8988T (cell line): ENCODE measurements at regions not wholly inside any gene's neighbourhood (a gene's known extent, or its start where the extent isn't known, plus 50 kb on each side); places are given as distances from the start of the nearest gene placed in this dataset.

Experiments used
- DNase-seq: peaks from one replicate; pipeline ENCODE4 v3.0.0; 2011

DNA sequence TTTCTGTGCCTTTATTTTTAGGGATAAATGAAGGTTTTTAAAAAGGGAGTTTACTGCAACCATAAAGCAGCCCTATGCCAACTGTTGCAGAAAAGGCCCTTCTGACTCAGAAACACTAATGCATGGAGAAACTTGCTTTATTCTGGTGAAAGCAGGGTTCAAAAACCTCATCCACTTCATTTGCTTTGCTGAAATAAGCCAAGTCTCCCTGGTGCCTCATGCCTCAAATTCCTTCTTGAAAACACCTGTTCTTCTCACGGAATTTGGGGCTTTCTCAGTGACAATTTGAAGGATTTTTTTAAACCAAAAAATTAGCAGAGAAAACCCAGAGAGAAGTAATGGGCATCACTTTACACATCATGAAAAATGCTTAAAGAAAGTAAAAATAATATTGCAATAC is 349.0 kb downstream of the PCDH7 start:
- no peak for DNase-seq

DNA sequence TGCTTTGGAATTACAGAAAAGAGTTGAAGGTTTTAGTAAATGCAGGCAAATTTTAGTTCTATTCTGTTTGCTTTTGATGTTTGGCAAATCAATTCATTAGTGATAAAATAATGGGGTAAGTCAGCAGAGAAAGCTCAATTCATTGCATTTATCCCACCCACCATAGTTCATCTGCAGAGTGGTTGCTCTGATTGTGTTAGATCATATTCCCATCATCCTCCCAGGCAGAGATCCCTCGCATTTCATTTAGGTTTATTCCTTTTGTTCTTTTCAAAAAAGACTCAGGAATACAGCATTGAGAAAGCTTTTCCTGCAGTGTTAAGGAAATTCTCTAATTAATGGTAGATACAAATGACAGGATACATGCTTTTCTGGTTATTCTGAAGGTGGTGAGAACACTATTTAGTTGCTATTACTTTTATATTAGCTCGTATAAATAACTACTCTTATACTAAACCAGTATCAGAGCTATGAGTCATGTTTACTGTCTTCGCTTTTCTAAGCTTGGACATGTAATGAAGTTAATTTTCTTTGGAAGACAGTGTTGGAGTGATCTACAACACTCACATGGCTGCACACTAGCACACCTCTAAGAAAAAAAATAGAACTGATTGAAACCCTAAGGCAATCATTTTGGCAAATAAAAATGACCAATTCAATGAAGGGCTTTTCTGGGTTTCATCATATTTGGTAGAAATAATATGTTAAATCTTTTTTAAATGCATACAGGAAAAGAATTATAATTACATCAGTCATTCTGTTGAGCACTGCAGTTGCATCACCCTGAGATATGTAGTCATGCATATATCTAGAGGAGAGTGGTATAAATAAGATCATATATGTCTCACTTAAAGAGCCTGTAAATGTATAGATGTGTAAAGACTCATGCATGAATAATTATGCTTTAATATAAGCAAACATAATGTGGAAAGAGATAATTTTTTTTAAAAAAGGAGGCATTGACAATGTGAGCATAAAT is 351.6 kb downstream of the PCDH7 start:
- no peak for DNase-seq

- no peak for DNase-seq
Observed at GRCh38 chr4:31075969-31076368, 355.8 kb downstream of the PCDH7 start.

DNA sequence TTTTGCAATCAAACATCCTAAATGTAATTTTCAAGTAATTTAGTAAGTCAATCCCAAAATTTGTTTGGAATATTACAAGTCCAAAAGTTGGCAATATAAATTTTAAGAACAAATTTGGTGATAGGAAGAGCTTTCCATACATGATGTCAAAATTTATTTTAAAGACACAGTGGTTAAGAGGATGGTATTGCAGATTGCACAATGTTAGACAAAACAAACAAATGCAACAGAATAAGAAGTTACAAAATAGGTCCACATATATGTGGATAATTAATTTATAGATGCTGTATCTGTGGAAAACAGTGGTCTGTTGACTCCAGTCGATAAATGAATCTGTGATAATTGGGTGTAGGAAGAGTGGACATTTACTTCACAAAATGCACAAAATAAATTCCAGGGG is 358.5 kb downstream of the PCDH7 start:
- DNase-seq, result no peak

DNA sequence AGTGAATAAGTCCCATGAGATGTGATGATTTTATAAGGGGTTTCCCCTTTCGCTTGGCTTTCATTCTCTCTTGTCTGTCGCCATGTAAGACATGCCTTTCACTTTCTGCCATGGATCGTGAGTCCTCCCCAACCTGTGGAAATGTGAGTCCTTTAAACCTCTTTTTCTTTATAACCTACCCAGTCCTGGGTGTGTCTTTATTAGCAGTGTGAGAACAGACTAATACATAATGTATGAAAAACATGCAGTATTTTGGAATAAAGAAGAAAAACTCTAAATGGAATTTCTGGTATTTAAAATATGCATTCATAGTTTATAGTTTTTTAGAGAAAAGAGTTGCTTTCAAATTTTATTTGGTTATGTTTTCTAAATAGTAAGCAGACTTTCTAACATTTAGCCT is 360.7 kb downstream of the PCDH7 start:
- no peak for DNase-seq

- DNase-seq, result no peak
Observed at GRCh38 chr4:31081366-31081765, 361.2 kb downstream of the PCDH7 start.

DNA sequence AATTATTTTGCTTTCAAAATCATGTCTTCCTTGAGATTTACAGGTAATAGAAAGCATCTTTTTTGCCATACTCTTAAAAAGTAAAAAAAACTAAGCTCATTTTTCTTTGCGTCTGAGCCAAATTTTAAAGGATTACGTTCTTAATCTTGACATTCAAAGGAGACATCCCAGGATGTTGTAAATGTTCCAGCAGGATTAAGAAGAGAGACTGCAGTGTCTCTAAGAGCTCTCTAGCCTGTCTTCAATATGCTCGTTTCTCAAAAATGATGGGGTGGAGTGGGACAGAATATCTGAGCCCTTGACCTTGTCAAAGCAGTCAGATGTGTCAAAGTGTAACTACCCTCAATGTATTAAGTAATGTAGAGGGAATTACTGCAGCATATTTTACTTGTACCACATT is 363.3 kb downstream of the PCDH7 start:
- DNase-seq, result no peak

GRCh38 chr4:31084806-31085416 is 364.7 kb downstream of the PCDH7 start:
- DNase-seq, result no peak

GRCh38 chr4:31085689-31086088 is 365.5 kb downstream of the PCDH7 start:
- DNase-seq, result no peak

DNA sequence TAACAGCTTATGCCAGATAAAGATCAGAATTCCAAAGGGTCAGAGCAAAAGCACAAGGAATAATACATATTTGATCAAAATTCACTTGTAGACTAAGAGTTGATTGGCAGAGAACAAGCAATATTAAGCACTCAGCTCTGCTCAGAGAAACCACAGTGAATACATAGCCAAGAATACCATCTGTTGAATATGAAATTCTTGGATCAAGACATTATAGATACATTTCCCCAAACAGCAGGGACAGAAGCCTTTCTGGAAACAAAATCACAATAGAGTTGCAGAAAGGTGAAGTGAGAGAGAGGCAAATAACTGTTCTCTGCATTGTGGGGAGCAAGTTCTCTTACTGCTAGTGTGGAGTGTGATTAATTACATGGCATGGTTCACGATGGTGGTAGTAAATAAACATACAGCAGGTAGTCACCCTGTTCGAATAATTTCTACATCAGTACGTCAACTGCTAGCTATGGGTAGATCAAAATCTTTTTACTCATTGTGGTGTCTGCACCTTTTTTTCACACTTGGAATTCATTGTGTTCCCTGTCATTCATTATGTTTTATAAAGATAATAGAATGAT is 366.7 kb downstream of the PCDH7 start:
- DNase-seq, result no peak

GRCh38 chr4:31088600-31089230 is 368.5 kb downstream of the PCDH7 start:
- DNase-seq, result no peak

- no peak for DNase-seq
Observed at GRCh38 chr4:31089815-31090214, 369.6 kb downstream of the PCDH7 start.

GRCh38 chr4:31094474-31094873 is 374.3 kb downstream of the PCDH7 start:
- DNase-seq, result no peak

- DNase-seq, result no peak
Observed at GRCh38 chr4:31097999-31098398, 377.8 kb downstream of the PCDH7 start.

GRCh38 chr4:31100536-31100935 is 380.4 kb downstream of the PCDH7 start:
- DNase-seq, result no peak

DNA sequence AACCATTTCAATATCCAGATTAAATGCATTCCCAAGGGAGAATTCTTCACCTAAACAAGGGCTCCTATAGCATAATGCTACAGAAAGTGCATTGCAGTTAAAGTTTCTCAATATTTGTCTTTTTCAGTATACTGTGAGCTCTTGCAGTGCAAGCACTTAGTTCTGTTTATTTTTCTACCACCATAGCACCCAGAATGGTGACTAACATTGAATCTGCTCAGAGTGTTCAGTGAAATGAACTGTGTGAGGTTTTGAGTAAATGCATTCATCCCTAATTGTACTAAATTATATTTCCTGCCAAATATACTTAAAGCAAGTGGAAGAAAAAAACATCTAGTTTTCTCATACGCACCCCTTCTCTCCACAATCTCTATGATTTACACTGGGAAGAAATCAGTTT is 383.9 kb downstream of the PCDH7 start:
- no peak for DNase-seq

DNA sequence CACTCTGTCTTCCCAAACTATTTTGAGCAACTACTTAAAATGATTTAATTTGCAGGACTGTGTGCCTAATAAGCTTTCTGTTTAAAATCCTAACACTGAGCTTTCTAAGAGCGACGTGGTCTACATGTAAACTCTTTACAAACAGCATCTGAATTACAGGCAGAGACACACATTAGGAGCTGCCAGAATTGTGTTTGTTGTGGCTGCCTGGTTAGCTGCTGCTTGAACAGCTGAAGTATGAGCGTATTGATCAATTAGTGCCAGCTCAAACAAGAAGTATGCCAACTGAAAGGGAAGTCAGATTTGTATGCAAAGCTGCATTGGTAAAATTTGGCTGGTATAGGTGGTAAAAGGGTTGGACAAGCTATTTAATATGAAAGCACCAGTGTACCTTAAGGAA is 384.4 kb downstream of the PCDH7 start:
- no peak for DNase-seq

DNA sequence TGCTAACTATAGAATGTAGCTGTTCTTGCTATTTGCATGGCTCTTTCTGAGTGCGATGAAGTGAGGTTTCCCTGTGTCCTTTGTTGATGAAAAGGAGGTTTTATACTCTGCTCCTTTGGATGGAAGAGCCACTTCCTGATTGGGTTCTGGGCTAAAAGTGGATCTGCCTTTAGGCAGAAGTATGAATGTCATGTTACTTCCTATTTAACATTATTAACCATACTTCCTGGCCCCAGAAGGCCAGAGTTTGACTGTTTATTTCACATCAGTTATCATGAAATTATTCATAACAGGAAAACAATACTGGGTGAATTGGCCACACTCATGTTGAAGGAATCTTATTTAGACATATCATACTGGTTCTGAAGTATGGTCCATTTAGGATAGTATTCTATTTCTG is 386.2 kb downstream of the PCDH7 start:
- no peak for DNase-seq

DNA sequence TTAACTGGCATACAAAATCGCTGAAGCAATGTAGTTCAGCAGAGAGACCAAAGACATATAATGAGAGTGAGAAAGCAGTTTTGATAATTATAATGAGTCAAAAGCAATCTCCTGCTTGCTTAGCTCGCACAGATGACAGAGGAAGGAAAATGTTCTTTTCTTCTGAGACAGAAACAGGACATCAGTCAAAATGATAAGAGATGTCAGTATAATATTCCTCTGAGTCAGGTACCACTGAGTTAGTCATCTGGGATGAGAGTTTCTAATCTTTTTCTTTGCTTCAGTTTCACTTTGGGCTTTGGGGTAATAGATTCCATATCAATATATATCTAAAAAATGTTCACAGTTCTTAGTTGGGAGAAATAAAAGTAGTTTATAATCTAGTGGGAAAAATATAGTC is 387.2 kb downstream of the PCDH7 start:
- DNase-seq, result no peak

GRCh38 chr4:31108762-31109161 is 388.6 kb downstream of the PCDH7 start:
- DNase-seq, result no peak

DNA sequence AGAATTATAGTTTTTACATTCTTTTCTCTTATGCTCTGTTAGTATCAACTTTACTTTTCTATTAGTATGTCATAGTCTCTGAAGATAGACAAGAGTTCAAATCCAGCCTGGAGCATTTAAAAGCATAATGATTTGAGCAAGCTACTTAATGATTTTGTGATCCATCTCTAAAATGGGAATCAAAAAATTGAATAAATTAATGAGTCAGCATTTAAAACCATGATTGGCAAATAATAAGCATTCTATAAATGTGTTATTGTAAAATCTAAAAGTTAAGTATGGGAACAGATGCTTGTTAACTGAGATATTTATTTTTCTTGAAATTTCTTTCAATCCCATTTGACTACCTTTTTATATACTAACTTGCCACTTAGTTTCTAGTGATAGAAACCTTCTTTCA is 391.6 kb downstream of the PCDH7 start:
- DNase-seq, result no peak

- DNase-seq, result no peak
Observed at GRCh38 chr4:31114816-31115215, 394.6 kb downstream of the PCDH7 start.

- DNase-seq, result no peak
Observed at GRCh38 chr4:31124008-31124585, 403.9 kb downstream of the PCDH7 start.
